ENCODE measurements at regions not wholly inside any gene's neighbourhood (a gene's known extent, or its start where the extent isn't known, plus 50 kb on each side); places are given as distances from the start of the nearest gene placed in this dataset.

DNA sequence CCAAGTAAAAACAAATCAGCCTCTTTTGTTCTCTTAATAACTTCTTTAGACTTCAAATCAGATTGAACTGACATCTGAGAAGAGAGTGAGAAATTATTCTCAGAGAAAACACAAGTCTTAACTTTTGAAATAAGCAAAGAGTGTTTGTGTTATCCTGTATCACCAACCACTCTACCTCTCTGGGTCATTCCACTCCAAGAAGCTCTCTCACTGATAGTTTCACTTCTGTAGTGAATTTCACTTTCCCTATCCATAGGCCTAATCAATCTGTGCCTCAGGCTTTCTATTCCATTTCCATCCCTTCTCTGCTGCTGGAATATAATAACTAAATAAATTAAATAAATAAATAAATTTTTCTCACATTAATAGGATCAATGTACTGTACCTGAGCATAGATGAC is 235.0 kb downstream of the HTR1B start:
- DNase-seq (ENCODE audit: extremely low spot score): no peak
- POLR2A ChIA-PET: no interaction called here
- no peak for TF ChIP-seq CTCF (IDR thresholded peaks at IDR 0.05; ENCODE audit: control extremely low read depth, extremely low read depth, low read depth, missing control alignments)
- CTCF ChIA-PET: no interaction called here

DNA sequence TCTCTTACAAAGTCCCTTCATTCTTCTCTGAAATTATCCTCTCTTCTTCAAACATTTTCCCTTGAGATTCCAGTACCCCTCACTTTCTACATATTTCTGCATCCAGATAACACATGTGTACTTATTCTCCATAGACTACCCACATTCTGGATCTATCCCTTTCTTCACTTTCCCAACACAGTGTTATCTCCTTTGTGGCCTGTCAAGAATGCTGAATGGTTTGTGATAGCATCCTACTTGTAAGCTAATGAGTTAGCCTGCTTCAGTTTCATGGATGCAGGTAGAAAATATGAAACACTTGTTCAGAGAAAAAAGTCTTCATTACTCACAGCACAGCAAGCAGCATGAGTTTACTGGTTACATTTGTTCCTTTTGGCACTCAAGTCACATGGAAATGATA is 245.4 kb downstream of the HTR1B start:
- no peak for TF ChIP-seq CTCF (IDR thresholded peaks at IDR 0.05; ENCODE audit: control extremely low read depth, extremely low read depth, low read depth, missing control alignments)
- ChIA-PET POLR2A (no interaction called here), CTCF (no interaction called here)
- no peak for DNase-seq (ENCODE audit: extremely low spot score)

GRCh38 chr6:77205936-77206335 is 257.4 kb downstream of the HTR1B start:
- CTCF ChIA-PET: interaction anchor here (1.0 kb wide), 1 partner anchor 9 kb away, joined by 3 read pairs; no protein-coding TSS in a partner anchor

DNA sequence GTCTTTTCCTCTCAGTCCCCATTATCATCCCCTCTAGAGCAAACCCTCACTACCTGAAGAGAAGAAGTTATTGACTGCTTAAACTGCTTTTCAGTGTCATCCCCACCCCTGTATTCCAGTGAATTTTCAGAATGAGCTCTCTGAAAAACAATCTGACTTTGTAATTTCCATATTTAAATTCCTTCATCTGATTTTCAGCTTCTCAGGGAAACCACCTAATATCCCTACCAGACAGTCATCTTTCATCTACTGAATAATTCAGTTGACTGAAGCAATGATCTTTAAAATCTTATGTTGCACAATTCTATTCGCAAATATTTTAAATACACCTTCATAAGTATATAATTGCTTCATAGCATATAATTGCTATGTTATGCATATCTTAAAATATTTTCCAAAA is 258.7 kb downstream of the HTR1B start:
- TF ChIP-seq CTCF (IDR thresholded peaks at IDR 0.05; ENCODE audit: control extremely low read depth, extremely low read depth, low read depth, missing control alignments): no peak
- DNase-seq (ENCODE audit: extremely low spot score): no peak
- CTCF ChIA-PET: no interaction called here
- POLR2A ChIA-PET: no interaction called here

More at GRCh38 chr6:77205936-77206335, 257.4 kb downstream of the HTR1B start:
- no peak for TF ChIP-seq CTCF (IDR thresholded peaks at IDR 0.05; ENCODE audit: control extremely low read depth, extremely low read depth, low read depth, missing control alignments)
- POLR2A ChIA-PET: no interaction called here
- DNase-seq (ENCODE audit: extremely low spot score): no peak

DNA sequence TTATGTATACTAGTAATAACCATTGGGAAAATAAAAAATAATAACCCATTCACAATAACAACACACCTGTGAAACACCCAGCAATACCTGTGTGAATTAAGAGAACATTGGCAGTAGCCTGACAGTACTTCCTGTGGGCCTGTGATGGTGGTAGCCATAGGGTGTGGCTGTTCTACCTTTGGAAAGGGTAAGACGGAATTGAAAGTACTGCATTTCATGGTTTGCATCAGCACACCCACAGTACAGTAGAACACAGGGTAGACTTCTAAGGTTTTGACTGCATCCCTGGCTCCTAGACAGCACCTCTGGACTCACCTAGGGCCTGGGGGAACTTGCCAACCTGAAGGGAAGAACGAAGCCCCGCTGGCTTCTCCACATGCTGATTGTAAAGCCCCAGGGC is 279.8 kb downstream of the HTR1B start:
- CTCF ChIA-PET: interaction anchor here (1.7 kb wide), 1 partner anchor 882 kb away, joined by 3 read pairs; no protein-coding TSS in a partner anchor
- POLR2A ChIA-PET: no interaction called here
- TF ChIP-seq CTCF (IDR thresholded peaks at IDR 0.05; ENCODE audit: control extremely low read depth, extremely low read depth, low read depth, missing control alignments): no peak
- DNase-seq (ENCODE audit: extremely low spot score): no peak

DNA sequence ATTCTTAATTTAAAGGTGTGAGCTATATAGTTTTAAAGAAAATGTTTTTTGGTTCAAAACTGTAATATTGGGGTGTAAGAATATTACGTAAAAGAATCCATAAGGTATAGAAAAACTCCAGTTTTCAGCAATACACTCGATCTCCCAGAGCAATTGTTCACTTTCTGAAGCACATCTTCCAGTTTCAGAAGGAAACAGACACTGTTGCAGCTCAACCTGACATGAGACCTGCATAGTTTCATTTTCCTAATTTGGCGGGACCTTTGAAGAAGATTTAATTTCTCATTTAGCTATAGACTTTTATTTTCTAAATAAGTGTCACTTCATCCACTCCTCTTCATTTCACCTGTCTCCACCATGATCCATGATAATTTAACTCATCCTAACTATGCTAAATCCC is 281.5 kb downstream of the HTR1B start:
- no peak for TF ChIP-seq CTCF (IDR thresholded peaks at IDR 0.05; ENCODE audit: control extremely low read depth, extremely low read depth, low read depth, missing control alignments)
- DNase-seq (ENCODE audit: extremely low spot score): no peak
- CTCF ChIA-PET: no interaction called here
- POLR2A ChIA-PET: no interaction called here

GRCh38 chr6:77180326-77180725 is 283.0 kb downstream of the HTR1B start:
- DNase-seq (ENCODE audit: extremely low spot score): no peak
- ChIA-PET CTCF (no interaction called here), POLR2A (no interaction called here)

More at GRCh38 chr6:77180326-77180725, 283.0 kb downstream of the HTR1B start:
- TF ChIP-seq CTCF (IDR thresholded peaks at IDR 0.05; ENCODE audit: control extremely low read depth, extremely low read depth, low read depth, missing control alignments): no peak
